ENCODE measurements at regions not wholly inside any gene's neighbourhood (a gene's known extent, or its start where the extent isn't known, plus 50 kb on each side); places are given as distances from the start of the nearest gene placed in this dataset.

DNA sequence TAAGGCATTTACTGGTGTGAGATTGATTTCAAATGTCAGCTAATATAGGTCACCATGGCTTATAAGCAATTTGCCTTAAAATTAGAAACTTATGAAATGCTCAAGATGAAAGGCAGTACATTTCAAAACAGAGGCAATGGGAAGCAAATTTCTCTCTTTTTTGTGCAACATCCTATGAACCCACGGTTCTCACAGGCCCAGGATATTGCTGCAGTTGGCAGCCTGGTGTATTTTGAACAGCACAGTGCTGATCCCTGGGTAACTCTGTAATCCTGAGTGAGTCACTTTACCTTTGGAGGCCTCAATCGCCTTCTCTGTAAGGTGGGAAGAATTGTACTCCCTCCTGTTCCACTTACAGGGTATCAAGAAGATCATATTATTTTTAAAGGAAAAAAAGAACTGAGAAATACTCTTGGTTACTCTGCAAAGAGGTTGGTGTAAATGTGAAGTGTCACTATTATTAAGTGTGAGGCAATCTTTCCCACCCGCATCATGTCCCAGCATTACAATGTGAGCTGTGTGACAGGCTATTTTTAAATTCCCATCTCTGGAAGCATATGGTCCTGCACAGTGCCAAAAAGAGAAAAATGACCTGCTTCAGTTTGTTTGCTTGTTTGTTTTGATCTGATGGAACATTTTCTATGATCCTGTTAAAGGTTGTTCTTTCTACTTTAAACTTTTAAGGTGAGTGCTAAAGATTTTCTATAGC lies 190.1 kb upstream of the LPP start:
- peak in 8 of 42 donors; percentile 7 to 50 (median 30) for DNase-seq
- intact Hi-C loops (cut with DNase I): no loop called here

DNA sequence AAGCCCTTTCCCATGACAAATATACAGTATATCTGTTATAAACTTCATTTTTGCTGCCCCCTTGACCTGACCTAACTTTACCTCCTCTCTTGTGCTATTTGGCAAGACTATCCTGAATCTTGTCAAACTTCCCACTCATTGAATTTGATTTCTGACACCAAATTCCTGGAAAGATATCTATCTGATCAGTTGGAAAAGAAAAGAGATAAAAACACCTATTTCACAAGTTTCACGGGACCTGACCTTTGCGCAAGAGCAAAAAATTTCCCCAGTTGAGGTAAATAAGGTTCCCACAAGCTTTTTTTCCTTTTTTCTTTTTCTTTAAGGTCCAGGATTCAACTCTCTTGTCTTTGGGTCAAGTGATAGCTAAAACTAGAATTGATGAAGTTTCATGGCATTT lies 189.2 kb upstream of the LPP start:
- intact Hi-C loops (cut with DNase I): no loop called here

DNA sequence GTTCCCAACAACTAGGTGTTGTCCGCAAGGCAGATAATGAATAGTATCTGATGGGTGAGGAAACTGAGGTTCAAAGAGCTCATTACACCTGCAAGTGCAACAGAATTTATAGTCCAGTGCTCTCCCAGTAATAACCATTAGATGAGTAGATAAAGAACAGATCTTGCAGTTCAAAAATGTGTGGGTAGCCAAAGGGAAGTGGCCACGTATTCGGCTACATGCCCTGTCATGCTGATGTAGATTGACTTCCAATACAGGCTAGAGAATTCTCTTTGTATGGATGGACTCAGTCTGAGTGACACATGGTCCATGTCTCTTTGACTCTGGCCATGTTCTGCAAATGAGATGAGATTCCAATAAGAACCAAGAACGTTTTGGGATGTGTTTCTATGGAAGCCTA lies 187.9 kb upstream of the LPP start:
- intact Hi-C loops (cut with DNase I): no loop called here

More for the DNA sequence above, 189.2 kb upstream of the LPP start:
- no peak for DNase-seq

DNA sequence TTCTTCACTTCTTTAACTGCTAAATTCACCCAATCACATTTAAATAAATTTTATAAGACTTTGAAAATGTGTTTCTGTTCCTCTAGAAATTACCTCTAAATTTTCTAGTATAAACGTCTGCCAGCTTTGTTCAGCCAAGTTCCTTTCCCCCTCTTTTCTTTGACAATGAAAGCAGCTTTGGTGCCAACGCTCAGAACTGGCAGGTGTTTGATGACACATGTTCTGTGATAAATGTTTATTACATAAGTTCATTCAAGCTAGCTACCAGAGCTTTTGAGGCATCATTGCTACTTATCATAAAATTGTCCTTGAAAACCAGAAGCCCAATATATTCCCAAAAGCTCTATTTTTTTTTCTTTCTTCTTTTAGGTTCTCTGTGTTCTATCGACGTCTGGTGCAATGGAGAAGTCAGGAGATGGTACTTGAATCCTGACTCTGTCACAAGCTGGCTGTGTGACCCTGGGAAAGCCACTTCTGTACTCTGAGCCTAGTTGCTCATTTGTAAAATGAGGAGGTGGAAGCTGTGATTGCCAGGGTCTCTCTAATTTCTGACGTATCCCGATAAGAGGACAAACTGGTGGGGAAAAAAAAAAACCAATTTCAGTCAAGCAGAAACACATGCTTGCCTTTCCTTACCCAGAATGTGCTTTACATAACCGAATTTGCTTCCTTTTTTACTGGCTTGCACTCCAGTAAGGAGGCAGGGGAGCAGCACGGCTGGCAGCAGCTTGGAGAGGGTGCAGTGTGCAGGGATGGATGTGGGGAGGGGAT lies 187.1 kb upstream of the LPP start:
- DNase-seq: peak in 24 of 42 donors; percentile 16 to 78 (median 42)
- intact Hi-C loops (cut with DNase I): no loop called here

More for the DNA sequence above, 187.9 kb upstream of the LPP start:
- DNase-seq: no peak

DNA sequence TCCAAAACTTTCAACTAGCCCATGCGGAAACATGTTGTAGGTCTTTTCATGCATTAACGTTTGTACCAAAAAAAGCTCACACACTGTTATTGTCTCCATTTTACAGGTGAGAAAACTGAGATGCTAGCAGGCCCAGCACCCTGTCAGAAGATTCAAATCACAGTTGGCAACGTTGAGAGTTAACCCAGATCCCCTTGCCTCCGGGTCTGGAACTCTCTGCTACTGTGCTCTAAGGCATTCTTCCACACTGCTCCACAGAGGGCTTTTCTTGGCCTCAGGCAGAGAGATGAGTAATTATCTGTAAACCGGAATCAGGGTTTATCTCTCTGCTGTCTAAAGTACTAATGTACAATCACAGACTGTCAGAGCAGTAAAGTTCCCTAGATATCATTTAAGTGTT lies 186.0 kb upstream of the LPP start:
- DNase-seq: no peak
- intact Hi-C loops (cut with DNase I): no loop called here

DNA sequence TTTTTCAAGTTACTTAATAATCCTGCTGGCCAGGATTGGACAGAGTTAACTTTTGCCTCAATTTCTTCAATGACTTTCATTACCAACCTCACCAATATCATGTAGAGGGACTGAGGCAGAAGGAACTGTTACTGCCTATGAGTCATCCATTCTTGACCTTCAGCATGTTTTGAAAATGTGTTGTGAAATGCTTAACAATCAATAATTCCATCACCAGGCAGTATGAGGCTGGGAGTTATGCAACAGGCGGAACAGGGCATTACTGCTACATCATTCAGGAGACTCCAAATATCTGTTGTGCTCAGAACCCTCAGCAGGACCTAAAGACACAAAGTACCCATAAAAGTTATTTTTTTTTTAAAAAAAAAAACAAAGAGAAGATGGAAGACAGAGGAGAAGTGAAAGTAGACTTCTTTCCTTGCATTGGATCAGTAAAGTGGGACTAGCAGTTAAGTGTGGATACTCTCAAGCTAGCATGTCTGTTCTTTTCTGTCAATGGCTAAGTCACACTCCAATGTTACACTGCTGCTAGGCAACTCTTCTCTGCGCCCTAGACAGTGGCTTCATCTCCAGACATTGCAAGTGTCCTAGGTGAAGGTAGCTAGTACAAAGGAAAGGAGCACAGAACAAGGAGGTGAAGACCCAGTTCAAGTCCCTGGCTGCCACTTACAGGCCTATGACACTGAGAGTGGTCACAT lies 184.9 kb upstream of the LPP start:
- intact Hi-C loops (cut with DNase I): no loop called here
- DNase-seq: no peak

DNA sequence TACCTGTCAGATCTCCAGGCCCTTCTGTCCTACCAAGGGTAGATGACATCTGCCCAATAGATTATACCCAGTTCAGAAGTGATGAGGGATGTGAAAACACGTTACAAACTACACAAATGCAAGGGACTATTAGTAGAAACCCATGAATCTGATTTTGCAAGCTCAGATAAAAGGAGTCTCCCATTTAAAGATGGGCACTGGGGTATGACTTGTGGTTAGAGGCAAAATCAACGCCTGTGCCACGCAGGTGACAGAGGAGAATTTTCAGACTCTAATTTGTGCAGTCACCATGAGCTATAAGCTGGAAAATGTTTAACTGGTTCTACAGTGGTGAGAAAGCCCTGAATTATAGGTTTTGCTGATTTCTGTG lies 184.4 kb upstream of the LPP start:
- DNase-seq: no peak
- intact Hi-C loops (cut with DNase I): no loop called here

DNA sequence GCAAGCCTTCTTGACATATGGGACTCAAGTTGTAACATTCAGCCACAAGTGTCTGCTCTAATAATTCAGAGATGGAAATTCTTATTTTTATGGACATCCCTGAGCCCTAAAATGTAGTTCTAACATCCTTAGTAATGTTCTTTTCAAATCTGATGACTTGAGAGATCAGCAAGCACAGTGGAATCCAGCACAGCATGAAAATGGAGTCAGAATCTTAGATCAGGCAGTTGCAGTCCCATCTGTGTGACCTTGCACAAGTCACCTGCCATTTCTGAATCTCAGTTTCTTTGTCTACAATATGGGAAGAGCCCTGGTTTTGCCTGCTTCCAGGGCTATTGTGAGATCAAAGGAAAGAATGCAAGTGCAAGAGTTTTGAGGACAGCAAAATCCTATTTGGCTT lies 183.9 kb upstream of the LPP start:
- DNase-seq: no peak
- intact Hi-C loops (cut with DNase I): no loop called here

DNA sequence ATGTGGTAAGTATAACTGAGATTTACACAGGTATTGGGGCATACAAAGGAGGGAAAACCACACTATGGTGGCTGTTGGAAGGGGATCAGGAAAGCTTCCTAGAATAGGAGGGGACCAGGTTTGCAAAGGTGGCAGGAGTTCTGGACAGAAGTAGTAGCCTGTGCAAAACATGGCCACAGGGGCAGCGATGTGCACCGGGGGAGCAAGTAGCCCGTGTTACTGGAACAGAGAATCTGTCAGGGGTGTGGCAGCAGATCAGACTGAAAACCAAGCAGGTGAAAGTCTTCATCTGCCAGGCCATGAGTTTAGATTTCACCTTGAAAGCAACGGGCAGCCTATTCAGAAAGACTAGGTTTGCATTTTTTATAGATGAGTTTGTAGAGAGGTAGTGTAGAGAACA lies 182.3 kb upstream of the LPP start:
- no peak for DNase-seq
- intact Hi-C loops (cut with DNase I): no loop called here

DNA sequence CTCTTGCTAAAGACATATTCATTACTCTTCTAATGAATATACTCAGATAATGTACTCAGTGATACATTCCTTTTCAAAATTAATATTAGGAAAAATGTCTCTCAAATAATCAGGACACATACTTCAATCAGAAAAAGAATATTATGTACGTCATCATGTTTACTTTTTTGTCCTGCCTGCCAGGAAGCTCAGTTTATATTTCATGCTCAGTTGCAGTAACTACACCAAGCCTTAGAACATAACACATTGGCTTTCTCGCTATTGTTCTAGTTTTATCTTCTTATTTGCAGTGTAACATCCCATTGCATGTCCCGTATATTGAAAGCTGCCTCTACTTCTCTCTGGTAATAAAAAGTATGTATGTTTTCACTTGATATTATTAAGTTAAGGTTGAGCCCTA lies 181.5 kb upstream of the LPP start:
- intact Hi-C loops (cut with DNase I): no loop called here
- DNase-seq: no peak

DNA sequence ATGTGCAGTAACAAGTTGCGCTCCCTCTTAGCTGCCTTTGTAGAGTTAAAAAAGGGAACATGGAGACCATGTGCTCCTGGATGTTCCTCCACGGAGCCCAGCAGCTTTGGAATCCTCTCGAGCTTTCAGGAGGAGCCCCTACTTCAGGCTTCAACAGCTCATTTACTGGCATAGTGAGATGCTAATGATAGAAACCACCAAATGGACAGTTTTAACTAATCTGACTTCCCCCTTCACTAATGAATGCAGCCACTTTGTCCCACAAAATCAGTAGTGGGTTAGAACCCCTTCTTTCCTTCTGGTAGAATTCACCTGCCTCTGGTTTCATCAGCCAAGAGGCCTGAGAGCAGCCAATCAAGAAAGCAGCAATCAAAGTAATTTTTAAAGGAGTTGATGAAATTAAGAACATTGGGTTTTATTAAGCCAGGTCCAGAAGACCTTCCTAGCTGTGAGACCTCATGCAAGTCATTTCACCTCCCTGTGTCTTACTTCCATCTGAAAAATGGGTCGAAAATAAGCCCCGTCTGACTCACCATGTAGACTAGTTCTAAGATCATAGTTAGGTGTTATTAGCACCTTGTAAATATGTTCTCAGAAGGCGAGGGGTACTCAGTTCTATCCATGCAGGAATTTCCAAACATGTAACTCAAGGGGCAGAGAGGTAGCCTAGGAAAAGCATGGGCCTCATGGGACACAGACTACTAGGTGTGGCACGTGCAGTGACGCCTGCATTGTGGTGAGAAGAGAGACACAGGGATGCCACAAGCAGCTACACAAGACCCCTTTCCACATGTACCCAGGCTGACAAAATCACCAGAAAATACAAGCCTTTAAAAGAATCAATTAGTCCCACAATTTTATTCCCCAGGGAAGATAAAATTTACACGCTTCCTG lies 179.7 kb upstream of the LPP start:
- intact Hi-C loops (cut with DNase I): no loop called here
- no peak for DNase-seq

DNA sequence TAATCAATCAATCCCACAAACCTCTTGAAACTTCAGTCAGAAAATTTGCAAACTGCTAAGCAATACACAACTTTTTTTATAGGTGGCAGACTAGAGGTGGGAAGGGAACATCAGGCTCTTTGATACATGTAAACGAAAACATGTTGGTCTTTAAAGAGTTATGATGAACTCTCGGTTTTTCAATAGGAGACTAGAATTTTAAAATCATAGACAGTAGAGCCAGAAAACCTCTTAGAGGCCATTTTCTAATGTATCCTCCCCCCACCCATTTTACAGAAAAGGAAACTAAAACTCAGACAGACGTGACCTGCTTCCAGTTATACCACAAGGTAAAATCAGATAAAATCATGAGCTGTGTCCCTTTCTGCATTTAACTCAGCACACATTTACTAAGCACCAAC lies 179.1 kb upstream of the LPP start:
- no peak for DNase-seq
- intact Hi-C loops (cut with DNase I): no loop called here

DNA sequence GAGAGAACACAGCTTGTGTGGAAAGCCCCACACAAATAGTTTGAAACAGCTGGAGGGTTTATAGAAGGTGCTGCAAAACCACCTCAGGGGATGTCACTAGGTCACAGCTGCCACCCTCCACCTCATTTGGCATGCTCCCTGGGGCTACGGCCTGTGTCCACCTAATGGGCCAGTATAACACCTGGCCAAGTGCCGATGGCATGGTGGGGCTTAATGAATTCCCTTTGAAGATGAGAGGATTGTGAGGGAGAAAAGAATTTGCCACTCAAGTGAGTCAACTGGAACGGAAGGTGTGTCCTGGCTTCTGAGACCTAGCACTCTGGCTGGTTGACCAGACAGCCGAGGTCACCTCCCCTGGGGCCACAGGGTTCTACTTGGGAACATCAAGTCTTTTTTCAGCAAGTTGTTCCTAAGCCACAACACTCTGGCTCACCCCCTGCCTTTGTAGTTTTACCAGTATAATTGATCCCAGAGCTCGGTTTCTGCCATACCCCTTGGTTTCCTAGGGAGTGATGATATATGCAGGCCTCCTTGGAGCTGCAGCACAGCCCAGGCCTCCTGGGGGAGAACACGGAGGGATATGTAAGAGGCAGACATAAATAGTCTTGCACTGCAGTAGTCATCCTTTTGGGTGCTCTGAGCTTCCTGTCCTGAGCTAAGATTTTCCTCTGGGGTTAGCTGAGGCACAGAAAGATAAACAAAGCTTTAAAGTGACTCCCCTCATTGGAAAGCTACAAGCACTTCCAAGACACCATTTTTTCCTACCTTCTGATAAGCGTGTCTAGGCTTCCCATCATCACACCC lies 178.2 kb upstream of the LPP start:
- intact Hi-C loops (cut with DNase I): no loop called here
- no peak for DNase-seq

DNA sequence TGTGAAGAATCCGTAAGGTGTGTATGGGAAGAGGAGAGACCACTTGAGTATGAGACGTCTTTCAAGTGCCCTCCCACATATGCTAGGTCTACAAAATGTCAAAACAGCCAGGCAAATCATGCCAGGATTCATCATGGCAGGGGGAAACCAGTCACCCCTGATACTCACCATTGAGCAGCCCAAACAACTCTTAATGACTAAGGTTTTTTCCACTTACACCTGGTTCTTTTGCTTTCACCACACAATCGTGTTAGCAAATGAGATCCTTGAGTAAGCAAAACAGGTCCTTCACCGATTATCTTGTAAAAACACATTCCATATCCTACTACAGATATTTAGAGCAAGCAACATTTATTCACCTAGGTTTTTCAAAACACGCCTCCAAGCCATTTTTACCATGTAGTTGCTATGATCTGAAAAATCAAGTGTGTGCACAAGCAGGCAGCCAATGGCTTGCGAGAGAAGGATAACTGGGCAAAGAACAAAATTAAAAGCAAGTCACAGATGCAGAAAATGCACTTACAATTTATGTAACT lies 177.5 kb upstream of the LPP start:
- no peak for DNase-seq
- intact Hi-C loops (cut with DNase I): no loop called here

DNA sequence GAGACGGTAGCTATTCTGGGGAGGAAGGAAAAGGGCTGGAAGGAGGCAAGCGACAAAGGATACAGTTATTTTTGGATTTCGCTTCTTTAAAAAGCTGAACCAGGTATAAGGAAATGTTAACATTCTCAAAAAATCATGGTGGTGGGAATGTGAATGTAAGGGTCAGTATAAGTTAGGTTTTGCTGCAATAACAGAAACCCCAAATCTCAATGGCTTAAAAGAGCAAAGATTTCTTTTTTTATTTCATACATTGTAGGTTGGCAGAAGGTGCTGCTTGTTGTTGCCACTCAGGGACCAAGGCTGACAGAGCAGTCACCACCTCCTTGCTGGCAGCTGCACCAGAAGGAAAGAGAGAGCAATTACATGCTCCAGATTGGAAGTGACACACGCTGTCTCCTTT lies 176.3 kb upstream of the LPP start:
- intact Hi-C loops (cut with DNase I): no loop called here
- DNase-seq: no peak

DNA sequence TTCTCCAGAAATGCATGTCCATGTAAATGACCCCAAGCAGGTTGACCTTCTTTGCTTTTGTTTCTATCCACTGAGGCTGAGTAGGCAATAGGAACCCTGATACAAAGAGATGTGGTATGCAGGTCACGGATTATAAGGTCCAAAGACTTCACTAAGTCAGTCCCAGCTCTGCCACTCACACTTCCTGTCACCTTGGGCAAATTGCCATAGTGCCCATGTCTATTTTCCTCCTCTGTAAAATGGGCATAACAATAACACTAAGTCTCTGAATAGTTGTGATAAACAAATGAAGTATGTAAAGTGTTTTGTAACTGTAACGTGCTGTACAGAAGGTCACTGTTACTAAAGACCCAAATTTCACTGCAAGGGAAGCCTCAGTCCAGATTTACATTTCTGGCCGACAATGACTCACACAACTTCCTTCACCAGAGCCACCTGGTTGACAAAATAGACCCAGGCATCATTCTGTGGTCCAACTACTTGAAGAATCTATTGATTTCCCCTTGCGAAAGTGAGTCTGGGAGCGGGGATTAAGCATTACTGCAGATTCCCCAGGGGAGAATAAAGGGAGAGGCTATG lies 175.4 kb upstream of the LPP start:
- DNase-seq: no peak
- intact Hi-C loops (cut with DNase I): no loop called here

DNA sequence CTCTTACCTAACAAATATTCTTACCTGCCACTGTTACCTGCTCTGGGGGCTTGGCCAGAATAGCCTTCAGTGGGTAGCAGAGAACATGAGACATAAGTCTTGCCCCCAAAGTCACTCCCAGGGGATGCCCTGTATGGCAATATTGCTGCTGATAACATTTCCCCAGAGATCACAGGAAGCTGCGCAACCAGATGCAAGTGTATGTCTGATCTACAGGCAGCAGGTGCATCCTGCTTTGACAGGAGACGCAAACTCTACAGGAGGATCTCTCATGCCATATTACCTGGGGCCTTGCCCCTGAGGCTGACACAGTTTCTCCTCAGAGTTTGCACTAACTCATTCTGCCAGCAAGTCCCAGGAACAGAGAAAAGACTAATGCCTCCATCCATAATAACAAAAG lies 174.4 kb upstream of the LPP start:
- no peak for DNase-seq
- intact Hi-C loops (cut with DNase I): no loop called here

DNA sequence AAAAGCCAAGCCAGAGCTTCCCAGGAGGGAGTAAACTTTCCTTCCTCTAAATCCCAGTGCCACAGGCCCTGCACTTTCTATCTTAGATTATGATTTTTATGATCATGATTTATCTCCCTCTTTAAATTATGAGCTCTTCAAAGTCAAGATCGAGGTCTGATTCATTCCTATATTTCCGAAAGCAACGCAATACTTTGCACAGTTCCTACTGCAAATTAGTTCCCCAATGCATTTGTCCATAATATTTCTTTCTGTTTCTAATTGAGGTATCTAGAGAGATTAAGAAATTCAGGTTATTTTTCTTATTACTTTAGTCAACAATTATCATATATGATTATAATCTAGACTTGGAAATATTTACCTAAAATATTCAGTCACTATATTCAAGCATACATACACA lies 173.1 kb upstream of the LPP start:
- DNase-seq: no peak
- intact Hi-C loops (cut with DNase I): no loop called here

Measured in head of caudate nucleus (tissue), 42 donors.